BJ (cell line): ENCODE measurements at regions not wholly inside any gene's neighbourhood (a gene's known extent, or its start where the extent isn't known, plus 50 kb on each side); places are given as distances from the start of the nearest gene placed in this dataset.
"Not testable (repeated sequence)": the region's sequence is repeated elsewhere in the genome, so short reads cannot be mapped to it uniquely, and the experiment has no call there.

ENCODE experiments used
- CTCF ChIA-PET: fragments of 350-600 bp; formaldehyde crosslinking; extraction: SDS; loops from one replicate; lab custom pipeline; 2021; ENCODE audit warnings: antibody characterized with exemption, inconsistent platforms; lab: Yijun Ruan, JAX
- POLR2A ChIA-PET: fragments of 300-600 bp; sonication (Branson Sonifier 250); formaldehyde crosslinking; extraction: SDS; loops from one replicate; lab custom pipeline; 2021; ENCODE audit warnings: antibody characterized with exemption; lab: Charles Lee
- DNase-seq: peaks from one replicate; pipeline ENCODE4 v3.0.0-alpha.2; 2011; ENCODE audit warnings: low read depth
- H3K27me3 ChIP-seq: 2 replicates; pipeline ENCODE4 v1.6.0; 2011; ENCODE audit warnings: low read length; ENCODE audit not compliant: control insufficient read depth, insufficient read depth
- H3K36me3 ChIP-seq: 2 replicates; pipeline ENCODE4 v1.5.1; 2011; ENCODE audit warnings: low read length; ENCODE audit not compliant: control insufficient read depth, insufficient read depth
- H3K4me3 ChIP-seq: 2 replicates; pipeline ENCODE4 v1.5.1; 2011; ENCODE audit warnings: low read depth, mild to moderate bottlenecking, control low read depth, low read length
- TF ChIP-seq, protein P1 (sequence below): IDR thresholded peaks from 2 replicates; pipeline ENCODE4 v1.5.1; 2011; ENCODE audit warnings: low read depth, mild to moderate bottlenecking, control low read depth, inconsistent platforms, low read length, moderate library complexity; ENCODE audit not compliant: insufficient read depth

GRCh38 chr18:11454040-11454439, 155.4 kb upstream of the SLC35G4 start:
- no peak for DNase-seq
- Histone ChIP-seq H3K27me3 (no peaks in the 10 kb centered on the region), H3K36me3 (no peaks in the 10 kb centered on the region), H3K4me3 (no peak overlapping the region)
- POLR2A ChIA-PET: no interaction called here
- TF ChIP-seq, protein P1, sequence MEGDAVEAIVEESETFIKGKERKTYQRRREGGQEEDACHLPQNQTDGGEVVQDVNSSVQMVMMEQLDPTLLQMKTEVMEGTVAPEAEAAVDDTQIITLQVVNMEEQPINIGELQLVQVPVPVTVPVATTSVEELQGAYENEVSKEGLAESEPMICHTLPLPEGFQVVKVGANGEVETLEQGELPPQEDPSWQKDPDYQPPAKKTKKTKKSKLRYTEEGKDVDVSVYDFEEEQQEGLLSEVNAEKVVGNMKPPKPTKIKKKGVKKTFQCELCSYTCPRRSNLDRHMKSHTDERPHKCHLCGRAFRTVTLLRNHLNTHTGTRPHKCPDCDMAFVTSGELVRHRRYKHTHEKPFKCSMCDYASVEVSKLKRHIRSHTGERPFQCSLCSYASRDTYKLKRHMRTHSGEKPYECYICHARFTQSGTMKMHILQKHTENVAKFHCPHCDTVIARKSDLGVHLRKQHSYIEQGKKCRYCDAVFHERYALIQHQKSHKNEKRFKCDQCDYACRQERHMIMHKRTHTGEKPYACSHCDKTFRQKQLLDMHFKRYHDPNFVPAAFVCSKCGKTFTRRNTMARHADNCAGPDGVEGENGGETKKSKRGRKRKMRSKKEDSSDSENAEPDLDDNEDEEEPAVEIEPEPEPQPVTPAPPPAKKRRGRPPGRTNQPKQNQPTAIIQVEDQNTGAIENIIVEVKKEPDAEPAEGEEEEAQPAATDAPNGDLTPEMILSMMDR: no peak
- CTCF ChIA-PET: interaction anchor here (0.9 kb wide), 1 partner anchor 43 kb away, joined by 3 read pairs; no protein-coding TSS in a partner anchor

GRCh38 chr18:11444169-11444568, 165.2 kb upstream of the SLC35G4 start:
- H3K27me3 ChIP-seq, CTCF ChIA-PET, POLR2A ChIA-PET, DNase-seq, H3K36me3 ChIP-seq, H3K4me3 ChIP-seq: not testable (repeated sequence)

GRCh38 chr18:11437046-11437445, 172.3 kb upstream of the SLC35G4 start:
- no peaks in the 10 kb centered on the region for H3K36me3 ChIP-seq
- TF ChIP-seq, protein P1: no peak
- no peak overlapping the region for H3K4me3 ChIP-seq
- no peaks in the 10 kb centered on the region for H3K27me3 ChIP-seq
- DNase-seq: no peak
- CTCF ChIA-PET: no interaction called here
- POLR2A ChIA-PET: no interaction called here

DNA sequence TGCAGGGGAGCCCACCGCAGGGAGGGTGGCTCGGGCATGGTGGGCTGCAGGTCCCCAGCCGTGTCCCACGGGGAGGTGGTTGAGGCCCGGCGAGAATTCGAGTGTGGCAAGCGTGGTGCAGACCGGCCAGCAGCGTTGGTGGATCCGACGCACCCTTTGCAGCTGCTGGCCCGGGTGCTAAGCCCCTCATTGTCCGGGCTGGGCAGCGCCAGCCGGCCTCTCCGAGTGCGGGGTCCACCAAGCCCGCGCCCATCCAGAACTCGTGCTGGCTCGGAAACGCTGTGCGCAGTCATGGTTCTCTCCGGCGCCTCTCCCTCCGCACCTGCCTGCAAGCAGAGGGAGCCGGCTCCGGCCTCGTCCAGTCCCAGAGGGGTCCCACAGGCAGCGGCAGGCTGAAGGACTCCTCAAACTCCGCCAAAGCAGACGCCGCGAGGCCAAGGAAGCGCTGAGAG, 177.0 kb upstream of the SLC35G4 start:
- Histone ChIP-seq H3K4me3 (no peak overlapping the region), H3K36me3 (no peaks in the 10 kb centered on the region), H3K27me3 (no peaks in the 10 kb centered on the region)
- TF ChIP-seq, protein P1: no peak
- DNase-seq: no peak
- ChIA-PET CTCF (no interaction called here), POLR2A (no interaction called here)

DNA sequence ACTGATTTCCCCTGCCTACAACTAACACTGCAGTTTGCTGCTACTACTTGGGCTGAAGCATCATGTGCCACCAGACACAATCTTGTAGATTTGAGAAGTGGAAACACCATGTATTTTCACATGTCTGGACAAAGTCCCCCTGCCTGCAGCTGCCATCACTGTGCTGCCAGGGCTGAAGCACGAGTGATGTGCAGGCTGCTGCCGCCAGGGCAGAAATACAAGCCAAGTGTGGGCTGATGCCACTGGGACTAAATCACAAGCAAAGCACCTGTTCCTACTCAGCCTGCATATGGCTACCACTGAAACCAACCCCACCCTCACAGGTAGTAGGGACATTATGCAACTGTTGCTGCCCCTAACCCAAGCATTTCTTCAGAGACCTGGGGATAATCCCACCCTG, 179.5 kb upstream of the SLC35G4 start:
- TF ChIP-seq, protein P1: no peak
- H3K4me3 ChIP-seq: no peak overlapping the region
- no peaks in the 10 kb centered on the region for H3K27me3 ChIP-seq
- ChIA-PET POLR2A (no interaction called here), CTCF (no interaction called here)
- no peaks in the 10 kb centered on the region for H3K36me3 ChIP-seq
- DNase-seq: no peak

DNA sequence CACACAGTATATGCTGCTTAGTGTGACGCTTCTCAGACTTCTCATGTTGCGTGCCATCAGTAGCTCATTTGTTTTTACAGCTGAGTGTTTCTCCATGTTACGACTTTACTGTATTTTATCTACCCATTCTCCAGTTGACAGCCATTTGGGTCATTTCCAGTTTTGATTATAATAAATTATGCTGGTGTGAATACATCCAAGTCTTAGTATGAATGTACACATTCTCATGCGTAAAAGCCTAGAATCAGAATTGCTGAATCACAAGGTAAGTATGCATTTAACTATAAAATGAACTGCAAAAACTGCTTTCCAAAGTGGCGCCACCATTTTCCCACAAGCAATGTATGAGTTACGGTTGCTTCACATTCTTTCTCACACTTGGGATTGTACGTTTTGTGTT, 184.2 kb upstream of the SLC35G4 start:
- TF ChIP-seq, protein P1: no peak
- ChIA-PET POLR2A (no interaction called here), CTCF (no interaction called here)
- Histone ChIP-seq H3K4me3 (no peak overlapping the region), H3K27me3 (no peaks in the 10 kb centered on the region), H3K36me3 (no peaks in the 10 kb centered on the region)
- DNase-seq: no peak
